Mucosa of descending colon (tissue), 3 donors: ENCODE measurements at regions not wholly inside any gene's neighbourhood (a gene's known extent, or its start where the extent isn't known, plus 50 kb on each side); places are given as distances from the start of the nearest gene placed in this dataset.

Experiments
- ATAC-seq: fragments of 200-7000 bp; cut with Tn5 transposase; one replicate; pipeline ENCODE4 v1.9.1; 2020; ENCODE audit warnings: mild to moderate bottlenecking, moderate library complexity
- DNase-seq, 3 donors: peaks; one replicate each; pipeline ENCODE4 v3.0.0-alpha.2; 2020
- H3K36me3 ChIP-seq: fragments of 200-600 bp; one replicate; pipeline ENCODE4 v1.8.0; 2021; ENCODE audit warnings: low read depth, mild to moderate bottlenecking
- H3K4me1 ChIP-seq: fragments of 200-600 bp; one replicate; pipeline ENCODE4 v1.8.0; 2021; ENCODE audit warnings: low read depth, mild to moderate bottlenecking
- H3K4me3 ChIP-seq: fragments of 200-600 bp; one replicate; pipeline ENCODE4 v1.8.0; 2021; ENCODE audit warnings: mild to moderate bottlenecking
- H3K9me3 ChIP-seq: fragments of 200-600 bp; one replicate; pipeline ENCODE4 v1.8.0; 2021; ENCODE audit warnings: mild to moderate bottlenecking
- intact Hi-C, 2 donors: fragments of 100-400 bp; cut with DNase I in 1 of 2; cut with micrococcal nuclease in 1 of 2; formaldehyde crosslinking; loops; one replicate each; pipeline versions ENCODE4 v1.11.0 to v1.11.1; 2022; cut with DNase I, micrococcal nuclease
- TF ChIP-seq, protein P1 (sequence below): fragments of 200-600 bp; IDR thresholded peaks from one replicate; pipeline ENCODE4 v1.8.0; 2022; ENCODE audit warnings: antibody characterized with exemption, mild to moderate bottlenecking
- donor health status: DM: no; HTN: no; CAD: no; lungs with moderate emphysema.
- donor health status: DM: no; HTN: no; CAD: no.
- donor health status: DM: no; HTN: yes; CAD: no.

DNA sequence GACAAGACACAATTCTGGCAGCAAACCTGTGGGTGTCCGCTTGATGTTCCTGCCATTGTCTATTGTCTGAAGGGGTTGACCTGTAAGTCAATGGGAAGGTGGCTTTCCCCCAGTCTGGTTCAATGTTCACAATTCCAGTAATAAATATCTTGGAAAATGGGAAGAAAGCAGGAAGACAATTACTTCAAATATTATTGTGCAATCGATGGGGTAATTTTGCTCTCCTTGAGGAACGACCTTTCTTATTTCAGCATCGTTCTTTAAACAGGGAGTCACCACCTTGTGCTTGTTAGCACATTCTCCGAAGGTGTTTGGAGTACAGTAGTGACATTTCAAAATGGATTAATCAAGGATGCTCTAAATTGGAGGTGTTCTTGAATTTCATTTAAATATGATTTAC is 136.9 kb downstream of the BTBD3 start:
- Histone ChIP-seq H3K4me3 (no peak overlapping the region), H3K36me3 (no peaks in the 10 kb centered on the region), H3K9me3 (no peaks in the 10 kb centered on the region), H3K4me1 (no peaks in the 10 kb centered on the region)
- TF ChIP-seq, protein P1, sequence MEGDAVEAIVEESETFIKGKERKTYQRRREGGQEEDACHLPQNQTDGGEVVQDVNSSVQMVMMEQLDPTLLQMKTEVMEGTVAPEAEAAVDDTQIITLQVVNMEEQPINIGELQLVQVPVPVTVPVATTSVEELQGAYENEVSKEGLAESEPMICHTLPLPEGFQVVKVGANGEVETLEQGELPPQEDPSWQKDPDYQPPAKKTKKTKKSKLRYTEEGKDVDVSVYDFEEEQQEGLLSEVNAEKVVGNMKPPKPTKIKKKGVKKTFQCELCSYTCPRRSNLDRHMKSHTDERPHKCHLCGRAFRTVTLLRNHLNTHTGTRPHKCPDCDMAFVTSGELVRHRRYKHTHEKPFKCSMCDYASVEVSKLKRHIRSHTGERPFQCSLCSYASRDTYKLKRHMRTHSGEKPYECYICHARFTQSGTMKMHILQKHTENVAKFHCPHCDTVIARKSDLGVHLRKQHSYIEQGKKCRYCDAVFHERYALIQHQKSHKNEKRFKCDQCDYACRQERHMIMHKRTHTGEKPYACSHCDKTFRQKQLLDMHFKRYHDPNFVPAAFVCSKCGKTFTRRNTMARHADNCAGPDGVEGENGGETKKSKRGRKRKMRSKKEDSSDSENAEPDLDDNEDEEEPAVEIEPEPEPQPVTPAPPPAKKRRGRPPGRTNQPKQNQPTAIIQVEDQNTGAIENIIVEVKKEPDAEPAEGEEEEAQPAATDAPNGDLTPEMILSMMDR = no peak
- ATAC-seq (no peak), DNase-seq (no peak)
- intact Hi-C loops = no loop called here

DNA sequence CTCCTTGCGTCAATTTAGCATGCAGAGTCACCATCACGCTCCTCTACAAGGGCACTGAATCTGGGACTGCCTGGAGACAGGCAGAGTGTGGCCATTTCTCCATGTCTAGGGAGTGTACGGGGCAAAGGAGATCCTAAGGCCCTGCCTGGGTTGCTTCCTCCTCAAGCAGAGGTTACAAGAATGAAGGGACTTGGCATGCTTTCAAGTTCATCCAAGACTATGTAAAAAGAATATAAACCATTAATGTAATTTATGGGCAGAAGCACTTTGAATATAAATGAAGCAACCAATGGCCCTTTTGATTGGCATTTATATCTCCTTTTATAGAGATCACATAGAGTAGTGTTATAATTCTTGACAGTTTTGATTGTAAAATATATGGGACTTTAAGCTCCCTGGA is 137.5 kb downstream of the BTBD3 start:
- Histone ChIP-seq H3K36me3 (no peaks in the 10 kb centered on the region), H3K9me3 (no peaks in the 10 kb centered on the region), H3K4me1 (no peaks in the 10 kb centered on the region), H3K4me3 (no peak overlapping the region)
- TF ChIP-seq, protein P1 = no peak
- no peak for DNase-seq
- intact Hi-C loops = no loop called here
- ATAC-seq = no peak

DNA sequence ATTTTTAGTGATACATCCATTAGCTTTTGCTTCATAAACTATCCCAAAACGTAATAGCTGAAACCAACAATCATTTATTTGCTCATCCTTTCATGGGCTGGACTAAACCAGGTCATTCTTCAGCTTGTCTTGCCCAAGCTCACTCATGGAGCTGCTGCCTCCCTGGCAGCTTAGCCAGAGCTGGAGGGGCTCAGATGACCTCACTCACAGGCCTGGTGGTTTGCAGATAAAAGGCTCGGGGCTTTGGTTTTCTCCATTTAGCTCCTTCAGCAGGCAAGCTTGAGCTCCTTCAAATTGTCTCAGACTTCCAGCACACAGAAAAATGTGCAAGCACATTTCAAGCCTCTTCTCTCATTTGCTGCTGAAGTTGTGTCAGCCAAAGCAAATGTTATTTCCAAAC is 139.1 kb downstream of the BTBD3 start:
- intact Hi-C loops = no loop called here
- Histone ChIP-seq H3K4me1 (no peaks in the 10 kb centered on the region), H3K4me3 (no peak overlapping the region), H3K36me3 (no peaks in the 10 kb centered on the region), H3K9me3 (no peaks in the 10 kb centered on the region)
- TF ChIP-seq, protein P1 = no peak
- DNase-seq = no peak
- no peak for ATAC-seq

DNA sequence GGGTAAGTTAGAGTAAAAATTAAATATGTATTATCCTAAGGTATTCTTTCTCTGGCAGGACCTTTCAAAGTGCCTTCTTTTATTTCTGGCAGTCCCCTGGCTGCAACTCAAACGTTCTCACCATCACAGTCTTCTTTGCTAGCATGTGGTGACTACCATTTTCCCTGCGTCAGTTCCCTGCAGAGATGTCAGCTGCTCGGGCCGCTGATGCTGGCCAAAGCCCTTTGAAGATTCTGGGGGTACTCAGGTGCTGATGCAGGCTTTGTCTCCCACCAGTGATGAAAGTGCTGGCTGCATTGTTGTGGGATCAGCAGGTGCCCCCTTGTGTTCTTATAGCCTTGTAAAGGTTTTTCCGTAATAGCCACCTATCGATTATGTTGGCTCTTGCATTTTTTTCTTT is 140.1 kb downstream of the BTBD3 start:
- ATAC-seq = no peak

DNA sequence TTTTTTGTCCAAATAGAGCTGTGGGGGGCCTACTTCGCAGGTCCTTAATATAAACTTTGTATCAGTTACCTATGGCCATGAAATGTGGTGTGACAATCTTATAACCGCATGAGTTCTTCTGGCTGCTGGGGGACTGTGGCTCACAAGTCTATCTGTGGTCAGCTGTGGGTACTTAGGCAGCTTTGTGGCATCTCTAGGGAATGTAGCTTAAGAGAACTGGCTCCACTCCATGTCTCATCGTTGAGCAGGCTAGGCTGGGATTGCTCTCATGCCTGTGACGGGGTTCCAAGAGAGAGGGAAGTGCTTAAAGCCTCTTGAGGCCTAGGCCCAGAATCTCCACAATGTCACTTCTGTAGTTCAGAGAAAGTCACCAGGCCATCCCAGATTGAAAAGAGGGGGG is 140.5 kb downstream of the BTBD3 start:
- Histone ChIP-seq H3K36me3 (no peaks in the 10 kb centered on the region), H3K4me3 (no peak overlapping the region), H3K9me3 (no peaks in the 10 kb centered on the region), H3K4me1 (no peaks in the 10 kb centered on the region)
- TF ChIP-seq, protein P1 = no peak
- DNase-seq = no peak
- intact Hi-C loops = no loop called here
- ATAC-seq = no peak

More for the DNA sequence above, 140.1 kb downstream of the BTBD3 start:
- no peaks in the 10 kb centered on the region for H3K9me3 ChIP-seq
- no peaks in the 10 kb centered on the region for H3K36me3 ChIP-seq
- intact Hi-C loops = no loop called here
- no peaks in the 10 kb centered on the region for H3K4me1 ChIP-seq
- no peak for DNase-seq
- TF ChIP-seq, protein P1 = no peak
- no peak overlapping the region for H3K4me3 ChIP-seq

DNA sequence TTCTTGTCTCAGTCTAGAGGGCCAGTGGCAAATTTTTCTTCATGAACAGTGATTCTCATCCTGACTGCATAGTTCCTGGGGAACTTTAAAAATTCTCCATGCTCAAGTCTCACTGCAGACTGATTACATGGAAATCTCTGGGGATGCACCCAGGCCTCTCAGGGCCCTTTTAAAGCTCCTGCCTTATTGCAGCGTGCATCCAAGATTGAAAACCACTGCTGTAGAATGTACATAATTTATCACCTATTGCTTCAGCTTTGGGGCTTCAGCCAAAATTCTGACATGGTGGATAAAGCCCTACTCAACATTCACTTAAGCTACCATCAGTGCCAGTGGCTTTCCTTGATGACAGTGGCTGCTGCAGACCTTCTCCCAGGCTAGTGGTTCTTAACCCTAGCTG is 143.8 kb downstream of the BTBD3 start:
- no peak for ATAC-seq
- intact Hi-C loops = no loop called here
- DNase-seq = no peak
- Histone ChIP-seq H3K4me3 (no peak overlapping the region), H3K9me3 (peaks cover 9% of the 10 kb centered on the region), H3K4me1 (no peaks in the 10 kb centered on the region), H3K36me3 (no peaks in the 10 kb centered on the region)
- TF ChIP-seq, protein P1 = no peak
